LNCAP (cell line): ENCODE measurements at regions not wholly inside any gene's neighbourhood (a gene's known extent, or its start where the extent isn't known, plus 50 kb on each side); places are given as distances from the start of the nearest gene placed in this dataset.

Experiments
- TF ChIP-seq, protein P1 (sequence below): fragments of 450-650 bp; IDR thresholded peaks from 2 replicates; pipeline ENCODE4 v1.5.1; 2017; ENCODE audit warnings: mild to moderate bottlenecking

DNA sequence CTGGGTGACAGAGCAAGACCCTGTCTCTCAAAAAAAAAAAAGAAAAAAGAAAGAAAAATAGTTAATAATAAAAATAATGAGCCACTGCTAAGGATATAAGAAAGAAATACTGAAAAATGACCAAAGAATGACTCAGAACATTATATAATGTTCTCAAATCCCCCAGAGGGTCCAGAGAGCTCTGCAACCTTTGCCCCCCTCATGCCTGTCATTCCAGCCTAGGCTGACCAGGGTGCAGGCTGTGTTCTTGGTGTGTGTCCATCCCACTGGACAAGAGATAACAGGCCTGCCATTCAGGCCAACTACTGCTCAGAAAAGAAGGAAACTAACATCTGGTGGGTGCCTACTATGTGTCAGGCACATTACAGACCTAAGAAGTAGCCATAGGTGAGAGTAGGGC lies 72.7 kb upstream of the EDNRA start:
- TF ChIP-seq, protein P1, sequence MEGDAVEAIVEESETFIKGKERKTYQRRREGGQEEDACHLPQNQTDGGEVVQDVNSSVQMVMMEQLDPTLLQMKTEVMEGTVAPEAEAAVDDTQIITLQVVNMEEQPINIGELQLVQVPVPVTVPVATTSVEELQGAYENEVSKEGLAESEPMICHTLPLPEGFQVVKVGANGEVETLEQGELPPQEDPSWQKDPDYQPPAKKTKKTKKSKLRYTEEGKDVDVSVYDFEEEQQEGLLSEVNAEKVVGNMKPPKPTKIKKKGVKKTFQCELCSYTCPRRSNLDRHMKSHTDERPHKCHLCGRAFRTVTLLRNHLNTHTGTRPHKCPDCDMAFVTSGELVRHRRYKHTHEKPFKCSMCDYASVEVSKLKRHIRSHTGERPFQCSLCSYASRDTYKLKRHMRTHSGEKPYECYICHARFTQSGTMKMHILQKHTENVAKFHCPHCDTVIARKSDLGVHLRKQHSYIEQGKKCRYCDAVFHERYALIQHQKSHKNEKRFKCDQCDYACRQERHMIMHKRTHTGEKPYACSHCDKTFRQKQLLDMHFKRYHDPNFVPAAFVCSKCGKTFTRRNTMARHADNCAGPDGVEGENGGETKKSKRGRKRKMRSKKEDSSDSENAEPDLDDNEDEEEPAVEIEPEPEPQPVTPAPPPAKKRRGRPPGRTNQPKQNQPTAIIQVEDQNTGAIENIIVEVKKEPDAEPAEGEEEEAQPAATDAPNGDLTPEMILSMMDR, result no peak

DNA sequence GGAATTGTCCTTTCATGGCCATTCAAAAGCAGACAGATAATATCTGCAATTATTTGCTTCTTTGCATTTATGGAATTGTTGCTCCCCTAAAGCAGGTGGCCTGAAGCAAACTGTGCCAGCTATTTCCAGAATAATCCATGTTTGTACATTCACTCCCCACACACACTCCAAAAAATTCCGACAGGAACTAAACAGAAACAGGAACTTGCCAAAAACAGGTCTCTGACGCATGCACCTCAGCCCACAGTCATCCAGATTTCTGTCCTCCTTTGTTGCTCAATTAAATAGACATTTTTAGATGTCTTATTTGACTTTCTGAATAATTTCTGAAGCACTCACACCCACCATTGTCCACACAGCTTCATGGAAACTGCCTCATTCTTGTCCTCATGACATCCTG lies 71.5 kb upstream of the EDNRA start:
- TF ChIP-seq, protein P1, result no peak

DNA sequence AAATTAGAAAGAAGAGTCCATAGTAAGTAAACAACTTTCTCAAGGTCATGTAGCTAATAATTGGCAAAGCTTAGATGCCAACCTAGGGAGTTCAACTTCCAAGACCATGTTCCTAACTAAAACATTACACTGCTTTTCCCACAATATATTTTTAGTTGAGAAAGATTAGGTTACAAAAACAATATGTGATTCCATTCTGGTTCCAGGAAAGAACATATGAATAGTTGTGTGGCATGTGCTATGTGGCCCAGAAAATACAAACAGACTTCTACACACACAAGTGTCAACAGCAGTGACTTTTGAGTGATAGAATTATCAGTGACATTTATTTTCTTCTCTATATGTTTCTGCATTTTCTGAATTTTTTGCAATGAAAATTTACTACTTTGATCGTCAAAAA lies 62.7 kb upstream of the EDNRA start:
- TF ChIP-seq, protein P1, result no peak

DNA sequence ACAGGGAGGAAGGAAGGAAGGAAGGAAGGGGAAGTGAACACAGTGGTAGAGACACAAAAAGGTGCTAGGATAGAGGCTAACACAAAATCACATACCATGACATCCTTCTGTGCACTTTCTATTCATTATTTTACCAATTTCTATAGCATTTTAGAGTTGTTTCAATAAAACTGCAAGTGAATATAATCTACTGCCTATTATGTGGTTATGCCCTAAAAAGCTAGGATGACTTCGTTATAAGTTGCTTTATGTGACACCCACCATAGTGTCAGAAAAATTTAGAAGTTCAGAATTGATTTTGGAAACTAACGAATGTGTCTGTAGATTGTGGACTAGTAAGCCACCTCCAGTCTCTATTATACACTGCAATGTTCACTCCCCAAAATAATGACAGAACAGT lies 59.4 kb upstream of the EDNRA start:
- TF ChIP-seq, protein P1, result no peak

DNA sequence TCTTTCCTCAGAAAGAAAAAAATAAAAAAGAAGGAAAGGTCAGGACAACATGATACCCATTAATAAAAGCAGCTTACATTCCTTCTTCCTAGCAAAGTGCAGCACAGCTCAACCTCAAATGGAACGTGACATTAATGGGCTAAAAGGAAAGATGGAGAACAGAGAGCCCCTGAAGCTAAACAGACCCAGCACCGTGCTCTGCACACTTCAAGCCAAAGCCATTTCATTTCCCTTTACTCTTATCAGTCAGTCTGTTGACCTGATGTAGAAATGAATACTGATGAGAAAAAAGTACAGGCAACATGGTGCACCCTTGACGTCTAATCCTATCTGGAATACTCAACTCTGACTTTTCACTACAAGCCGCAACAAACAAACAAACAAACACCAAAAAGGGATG lies 57.7 kb upstream of the EDNRA start:
- TF ChIP-seq, protein P1, result no peak

DNA sequence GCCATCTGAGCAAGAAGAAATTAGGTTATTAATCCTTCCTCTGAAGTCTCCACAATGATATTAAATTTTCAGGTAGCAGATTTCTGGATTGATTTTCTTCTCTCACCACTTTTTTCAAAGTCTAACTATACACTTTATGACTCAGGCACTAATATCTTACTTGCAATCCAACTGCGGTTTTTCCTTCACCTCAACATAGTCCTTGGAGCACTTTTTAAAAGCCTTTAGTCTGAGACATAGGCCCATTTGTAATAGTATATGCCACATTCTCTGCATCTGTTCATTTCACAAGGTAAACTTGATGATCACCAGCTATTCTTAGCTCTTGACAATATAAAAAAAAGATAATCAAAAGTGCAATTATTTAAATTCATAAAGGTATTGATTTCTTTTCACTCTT lies 55.9 kb upstream of the EDNRA start:
- TF ChIP-seq, protein P1, result no peak

DNA sequence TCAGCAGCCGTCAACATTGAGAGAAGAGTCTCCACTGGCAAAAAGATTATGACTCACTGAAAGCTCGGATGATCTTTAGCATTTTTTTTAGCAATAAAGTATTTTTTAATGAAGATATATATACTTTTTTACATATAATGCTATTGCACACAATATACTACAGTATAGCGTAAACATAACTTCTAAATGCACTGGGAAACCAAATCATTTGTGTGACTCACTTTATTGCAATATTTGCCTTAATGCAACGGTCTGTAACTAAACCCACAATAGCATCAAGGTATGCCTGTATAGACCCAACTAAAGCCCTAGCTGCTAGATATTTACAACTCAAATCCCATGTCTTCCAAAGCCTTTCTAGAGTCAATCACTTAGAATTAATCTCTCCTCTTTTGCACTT lies 52.3 kb upstream of the EDNRA start:
- TF ChIP-seq, protein P1, result no peak

DNA sequence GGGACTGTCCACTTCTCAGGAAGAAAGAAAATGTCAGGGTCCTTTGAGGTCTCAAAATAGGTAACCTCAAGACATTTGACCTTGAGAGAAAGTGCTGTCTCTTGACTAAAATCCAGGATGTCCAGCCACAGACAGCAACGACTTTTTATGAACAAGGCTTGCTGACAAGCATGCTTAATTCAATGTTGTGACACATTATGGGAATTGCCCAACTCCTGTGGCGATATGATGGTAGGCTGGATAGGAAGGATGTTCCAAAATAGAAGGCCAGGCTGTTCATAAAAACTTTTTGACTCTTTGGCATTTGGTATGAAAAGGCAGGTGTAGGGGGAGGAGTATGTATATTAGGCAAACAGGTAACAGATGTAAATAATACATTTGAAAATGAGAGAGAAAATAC lies 50.8 kb upstream of the EDNRA start:
- TF ChIP-seq, protein P1, result no peak
